BLaER1 (cell line): ENCODE measurements at regions not wholly inside any gene's neighbourhood (a gene's known extent, or its start where the extent isn't known, plus 50 kb on each side); places are given as distances from the start of the nearest gene placed in this dataset.
"Not testable (repeated sequence)": the region's sequence is repeated elsewhere in the genome, so short reads cannot be mapped to it uniquely, and the experiment has no call there.

Source experiments
- H3K27ac ChIP-seq: shearing (Covaris generic); formaldehyde crosslinking; 2 replicates; pipeline ENCODE4 v1.8.1; 2022
- H3K27me3 ChIP-seq: shearing (Covaris generic); formaldehyde crosslinking; 2 replicates; pipeline ENCODE4 v1.8.1; 2022
- H3K36me3 ChIP-seq: shearing (Covaris generic); formaldehyde crosslinking; 2 replicates; pipeline ENCODE4 v1.8.1; 2022
- H3K4me1 ChIP-seq: shearing (Covaris generic); formaldehyde crosslinking; 2 replicates; pipeline ENCODE4 v1.8.1; 2022
- H3K4me2 ChIP-seq: shearing (Covaris generic); formaldehyde crosslinking; 2 replicates; pipeline ENCODE4 v1.8.1; 2022
- H3K4me3 ChIP-seq: shearing (Covaris generic); formaldehyde crosslinking; 2 replicates; pipeline ENCODE4 v1.8.1; 2022
- H3K9ac ChIP-seq: shearing (Covaris generic); formaldehyde crosslinking; 2 replicates; pipeline ENCODE4 v1.8.1; 2022
- H3K9me3 ChIP-seq: shearing (Covaris generic); formaldehyde crosslinking; 2 replicates; pipeline ENCODE4 v1.8.1; 2022
- H4K20me1 ChIP-seq: shearing (Covaris generic); formaldehyde crosslinking; 2 replicates; pipeline ENCODE4 v1.8.1; 2022
- Cebpa-rat ChIP-seq: shearing (Covaris generic); IDR thresholded peaks from 2 replicates; pipeline ENCODE4 v1.8.1; 2022

DNA sequence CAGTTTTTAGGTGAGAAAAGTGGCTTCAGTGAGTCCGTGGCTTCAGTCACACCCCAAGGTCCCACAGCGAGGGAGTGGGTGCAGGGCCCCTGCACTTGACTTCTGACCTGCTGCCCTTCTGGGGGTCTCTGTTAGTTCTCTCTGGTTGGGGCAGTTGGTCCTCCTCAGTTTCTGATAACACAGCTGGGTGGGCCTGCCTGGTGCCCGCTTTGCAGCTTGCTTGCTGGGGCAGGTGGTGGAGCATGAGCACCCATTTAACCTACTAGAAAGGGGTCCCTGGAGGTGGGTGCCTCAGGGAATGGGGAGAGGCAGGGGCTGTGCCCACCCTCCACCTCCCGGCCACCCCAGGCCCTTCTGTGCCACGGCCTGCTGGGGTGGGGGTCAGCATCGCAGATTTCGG lies 83.2 kb downstream of the ASB1 start:
- Histone ChIP-seq H3K4me2 (no peak overlapping the region), H3K27me3 (no peaks in the 10 kb centered on the region)

DNA sequence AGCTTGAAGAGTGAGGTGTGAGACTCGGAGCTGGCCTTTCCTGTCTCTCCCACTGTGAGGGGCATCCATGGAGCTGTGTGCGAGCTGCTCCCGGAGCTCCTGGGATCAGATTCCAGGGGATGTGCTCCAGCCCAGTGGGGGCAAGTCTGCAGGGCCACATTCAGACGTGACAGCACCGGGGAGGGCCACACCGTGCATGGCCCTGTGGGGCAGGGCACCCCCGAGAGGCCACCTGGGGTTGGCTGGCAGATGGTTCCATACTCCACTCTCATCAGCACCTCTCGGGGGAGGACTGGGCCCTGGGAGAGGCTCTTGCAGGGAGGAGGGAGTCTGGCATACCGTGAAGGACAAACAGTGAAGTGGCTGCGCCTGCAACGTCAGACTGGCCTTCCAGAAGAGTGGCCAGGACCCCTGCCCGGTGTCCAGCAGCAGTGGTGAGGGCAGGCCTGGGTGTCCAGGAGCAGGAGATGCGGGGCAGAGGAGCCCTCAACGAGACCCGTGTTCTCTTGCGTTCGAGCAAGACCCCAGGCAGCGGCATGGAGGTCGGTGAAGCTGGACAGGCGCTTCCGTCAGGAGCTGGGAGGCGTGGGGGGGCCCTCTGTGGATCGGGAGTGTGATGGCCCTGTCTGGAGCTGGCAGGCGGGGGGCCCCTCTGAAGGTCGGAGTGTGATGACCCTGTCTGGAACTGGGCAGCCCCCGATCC lies 84.3 kb downstream of the ASB1 start:
- no peak for TF ChIP-seq Cebpa-rat
- Histone ChIP-seq H3K27ac (no peak overlapping the region; the same call in 1 of the 2 replicates), H3K4me1 (peaks cover 55% of the 10 kb centered on the region), H3K36me3 (no peaks in the 10 kb centered on the region), H3K4me3 (no peak overlapping the region), H3K9ac (no peak overlapping the region), H3K4me2 (no peak overlapping the region), H4K20me1 (no peaks in the 10 kb centered on the region), H3K27me3 (no peaks in the 10 kb centered on the region), H3K9me3 (peaks cover 19% of the 10 kb centered on the region; the same call in 1 of the 2 replicates)

More for the DNA sequence above, 83.2 kb downstream of the ASB1 start:
- Histone ChIP-seq H4K20me1 (no peaks in the 10 kb centered on the region), H3K9me3 (peaks cover 12% of the 10 kb centered on the region; the same call in 1 of the 2 replicates), H3K4me1 (peaks cover 60% of the 10 kb centered on the region), H3K9ac (no peak overlapping the region), H3K4me3 (no peak overlapping the region), H3K36me3 (no peaks in the 10 kb centered on the region), H3K27ac (no peak overlapping the region)
- no peak for TF ChIP-seq Cebpa-rat

DNA sequence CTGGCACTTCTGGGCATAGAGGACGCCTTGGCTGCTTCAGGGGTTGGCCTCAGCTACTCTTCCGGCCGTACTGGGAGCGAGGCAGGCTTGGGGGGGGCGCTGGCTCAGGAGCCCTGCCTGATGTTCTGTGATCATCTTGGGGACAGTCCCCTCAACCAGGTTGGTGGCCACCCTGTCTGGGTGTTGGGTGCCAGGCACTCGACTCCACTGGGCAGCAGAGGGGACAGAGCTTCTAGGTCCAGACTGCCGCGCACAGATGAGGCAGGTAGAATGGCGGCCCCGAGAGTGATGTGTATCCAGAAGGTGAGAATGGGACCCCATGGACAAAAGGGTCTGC lies 84.9 kb downstream of the ASB1 start:
- no peaks in the 10 kb centered on the region for H3K36me3 ChIP-seq
- H3K4me3 ChIP-seq: no peak overlapping the region
- no peak overlapping the region for H3K9ac ChIP-seq
- H3K4me1 ChIP-seq: peaks cover 55% of the 10 kb centered on the region
- H3K27ac ChIP-seq: no peak overlapping the region; the same call in 1 of the 2 replicates
- H3K27me3 ChIP-seq: no peaks in the 10 kb centered on the region
- TF ChIP-seq Cebpa-rat: no peak
- no peak overlapping the region for H3K4me2 ChIP-seq
- H3K9me3 ChIP-seq: peaks cover 24% of the 10 kb centered on the region
- no peaks in the 10 kb centered on the region for H4K20me1 ChIP-seq

DNA sequence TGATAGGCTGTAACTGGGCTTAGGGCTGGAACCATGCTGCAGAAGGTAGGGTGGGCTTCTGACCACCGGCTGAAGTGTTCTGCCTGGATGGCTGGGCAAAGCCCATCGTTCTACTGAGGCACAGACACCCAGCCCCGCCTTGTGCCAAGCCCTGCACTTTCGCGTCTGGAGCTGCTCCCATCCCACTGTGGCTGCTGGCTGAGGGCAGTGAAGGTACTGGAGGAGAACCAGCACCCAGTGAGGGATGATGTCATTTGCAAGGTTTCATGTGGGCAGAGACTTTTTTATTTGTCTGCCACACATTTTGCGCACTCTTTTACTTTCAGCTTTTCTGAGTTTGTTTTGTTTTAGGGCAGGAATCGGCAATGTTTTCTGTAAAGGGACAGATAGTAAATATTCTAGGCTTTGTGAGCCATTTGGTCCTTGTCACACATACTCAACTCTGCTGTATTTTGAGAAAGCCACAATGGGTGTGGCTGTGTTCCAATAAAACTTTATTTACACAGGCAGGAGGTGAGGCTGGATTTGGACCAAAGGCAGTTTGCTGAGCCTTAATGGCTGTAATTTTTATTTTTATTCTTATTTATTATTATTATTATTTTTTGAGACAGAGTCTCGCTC lies 85.6 kb downstream of the ASB1 start:
- Histone ChIP-seq H3K9me3 (peaks cover 32% of the 10 kb centered on the region), H3K4me2 (no peak overlapping the region), H3K4me1 (peaks cover 53% of the 10 kb centered on the region), H3K36me3 (no peaks in the 10 kb centered on the region), H3K27ac (no peak overlapping the region), H3K9ac (no peak overlapping the region), H3K27me3 (no peaks in the 10 kb centered on the region), H3K4me3 (no peak overlapping the region), H4K20me1 (no peaks in the 10 kb centered on the region)
- TF ChIP-seq Cebpa-rat: no peak

DNA sequence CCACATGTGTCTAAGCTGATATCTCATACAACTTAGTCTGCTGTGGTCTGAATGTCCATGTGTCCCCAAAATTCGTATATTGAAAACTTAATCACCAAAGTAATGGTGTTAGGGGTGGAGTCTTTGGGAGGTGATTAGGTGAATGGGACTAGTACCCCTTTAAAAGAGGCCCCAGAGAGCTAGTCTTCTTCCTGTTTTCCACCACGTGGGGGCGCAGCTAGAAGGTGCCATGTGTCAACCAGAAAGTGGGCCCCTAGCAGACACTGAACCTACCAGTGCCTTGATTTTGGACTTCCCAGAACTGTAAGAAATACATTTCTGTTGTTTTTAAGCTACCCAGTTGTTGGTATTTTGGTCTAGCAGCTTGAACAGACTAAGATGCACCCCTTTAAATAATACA lies 86.6 kb downstream of the ASB1 start:
- Histone ChIP-seq H3K27ac (no peak overlapping the region), H3K4me2 (no peak overlapping the region), H3K4me1 (peaks cover 43% of the 10 kb centered on the region), H3K9me3 (peaks cover 40% of the 10 kb centered on the region), H3K4me3 (no peak overlapping the region), H3K27me3 (no peaks in the 10 kb centered on the region), H3K36me3 (peaks cover 6% of the 10 kb centered on the region; the same call in 1 of the 2 replicates), H4K20me1 (no peaks in the 10 kb centered on the region), H3K9ac (no peak overlapping the region)
- no peak for TF ChIP-seq Cebpa-rat

DNA sequence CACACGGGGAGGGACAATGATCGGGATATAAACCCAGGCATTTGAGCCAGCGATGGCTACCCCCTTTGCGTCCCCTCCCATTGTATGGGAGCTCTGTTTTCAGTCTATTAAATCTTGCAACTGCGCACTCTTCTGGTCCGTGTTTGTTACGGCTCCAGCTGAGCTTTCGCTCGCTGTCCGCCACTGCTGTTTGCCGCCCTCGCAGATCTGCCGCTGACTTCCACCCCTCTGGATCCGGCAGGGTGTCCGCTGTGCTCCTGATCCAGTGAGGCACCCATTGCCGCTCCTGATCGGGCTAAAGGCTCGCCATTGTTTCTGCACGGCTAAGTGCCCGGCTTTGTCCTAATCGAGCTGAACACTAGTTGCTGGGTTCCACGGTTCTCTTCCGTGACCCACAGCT lies 87.3 kb downstream of the ASB1 start:
- H3K27ac ChIP-seq, H3K4me3 ChIP-seq, H3K4me2 ChIP-seq, H3K36me3 ChIP-seq, H4K20me1 ChIP-seq, H3K27me3 ChIP-seq, H3K9ac ChIP-seq: not testable (repeated sequence)
- H3K9me3 ChIP-seq: peaks cover 47% of the 10 kb centered on the region
- H3K4me1 ChIP-seq: peaks cover 37% of the 10 kb centered on the region

DNA sequence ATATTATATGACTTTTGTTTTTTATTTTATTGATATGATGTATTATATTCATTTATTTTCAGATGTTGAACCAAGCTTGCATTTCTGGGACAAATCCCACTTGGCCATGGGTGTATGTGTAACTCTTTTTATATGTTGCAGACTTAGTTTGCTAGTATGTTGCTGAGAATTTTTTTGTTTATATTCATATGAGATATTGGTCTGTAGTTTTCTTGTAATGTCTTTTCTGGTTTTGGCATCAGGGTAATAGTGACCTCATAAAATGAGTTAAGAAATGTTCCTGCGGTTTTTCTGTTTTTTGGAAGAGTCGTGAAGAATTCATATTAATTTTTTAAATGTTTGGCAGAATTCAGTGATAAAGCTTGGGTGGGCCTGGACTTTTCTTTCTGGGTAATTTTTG lies 88.7 kb downstream of the ASB1 start:
- Histone ChIP-seq H3K9ac (no peak overlapping the region), H3K4me1 (peaks cover 24% of the 10 kb centered on the region), H3K27me3 (no peaks in the 10 kb centered on the region), H3K4me2 (0 out of 2 replicates have a peak overlapping the region, but pooled peaks have one; percentile 51), H4K20me1 (no peaks in the 10 kb centered on the region), H3K27ac (no peak overlapping the region), H3K4me3 (no peak overlapping the region), H3K36me3 (peaks cover 6% of the 10 kb centered on the region; the same call in 1 of the 2 replicates), H3K9me3 (peaks cover 59% of the 10 kb centered on the region)
- no peak for TF ChIP-seq Cebpa-rat

DNA sequence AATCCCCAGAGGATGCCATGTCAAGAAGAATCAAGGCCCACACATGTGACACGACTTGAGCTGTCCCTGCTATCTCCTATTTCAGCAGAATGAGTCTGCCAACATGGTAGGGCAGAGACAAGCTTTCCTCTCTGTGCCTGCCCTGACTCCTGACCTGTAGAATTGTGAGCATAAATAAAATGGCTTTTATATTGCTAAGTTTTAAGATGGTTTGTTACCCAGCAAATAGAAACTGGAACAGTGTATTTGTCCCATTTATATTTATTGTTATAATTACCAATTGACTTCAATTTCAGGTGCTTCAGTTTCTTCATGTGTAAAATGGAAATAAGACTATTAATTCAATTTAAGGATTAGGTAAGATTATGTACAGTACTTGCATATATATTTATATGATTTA lies 90.5 kb downstream of the ASB1 start:
- TF ChIP-seq Cebpa-rat: no peak
- Histone ChIP-seq H3K9ac (no peak overlapping the region), H3K36me3 (peaks cover 6% of the 10 kb centered on the region; the same call in 1 of the 2 replicates), H4K20me1 (no peaks in the 10 kb centered on the region), H3K27me3 (no peaks in the 10 kb centered on the region), H3K9me3 (peaks cover 72% of the 10 kb centered on the region), H3K4me2 (no peak overlapping the region), H3K4me3 (peak overlapping the region; percentile 41), H3K27ac (no peak overlapping the region), H3K4me1 (peaks cover 27% of the 10 kb centered on the region)

DNA sequence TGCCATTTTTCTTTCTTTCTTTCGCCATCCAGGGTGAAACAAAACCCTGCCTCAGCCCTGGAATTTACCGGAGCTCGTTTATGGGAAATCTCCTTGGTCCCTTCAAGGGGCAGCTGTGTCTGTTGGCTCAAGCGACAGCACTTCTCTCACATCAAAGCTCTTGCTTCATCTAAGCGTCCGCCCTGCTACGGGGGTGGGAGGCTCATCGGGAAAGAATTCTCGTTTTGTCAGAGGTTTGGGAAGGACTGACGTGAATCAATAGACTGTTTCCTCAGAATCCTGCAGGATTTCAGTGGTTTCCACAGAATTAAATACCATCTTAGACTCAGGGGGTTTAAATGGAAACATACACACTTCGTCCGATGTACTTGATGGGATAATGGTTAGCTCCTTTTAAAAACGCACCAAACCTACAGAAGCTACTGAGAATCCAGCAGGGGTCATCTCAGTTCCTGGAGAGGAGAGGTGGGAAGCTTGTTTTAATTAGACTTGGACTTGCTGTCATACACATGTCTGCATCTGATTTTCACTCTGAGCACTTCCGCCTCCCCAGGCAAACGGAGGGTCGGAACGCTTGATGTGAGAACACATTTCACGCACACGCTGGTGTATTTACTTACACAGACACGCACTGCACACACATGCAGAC lies 91.6 kb downstream of the ASB1 start:
- no peak overlapping the region for H3K9ac ChIP-seq
- peaks cover 70% of the 10 kb centered on the region for H3K9me3 ChIP-seq
- H3K27ac ChIP-seq: no peak overlapping the region
- H3K4me3 ChIP-seq: 0 out of 2 replicates have a peak overlapping the region, but pooled peaks have one; percentile 6
- H3K27me3 ChIP-seq: no peaks in the 10 kb centered on the region
- peaks cover 38% of the 10 kb centered on the region for H3K4me1 ChIP-seq
- no peak overlapping the region for H3K4me2 ChIP-seq
- peaks cover 6% of the 10 kb centered on the region; the same call in 1 of the 2 replicates for H3K36me3 ChIP-seq
- no peak for TF ChIP-seq Cebpa-rat
- H4K20me1 ChIP-seq: no peaks in the 10 kb centered on the region

DNA sequence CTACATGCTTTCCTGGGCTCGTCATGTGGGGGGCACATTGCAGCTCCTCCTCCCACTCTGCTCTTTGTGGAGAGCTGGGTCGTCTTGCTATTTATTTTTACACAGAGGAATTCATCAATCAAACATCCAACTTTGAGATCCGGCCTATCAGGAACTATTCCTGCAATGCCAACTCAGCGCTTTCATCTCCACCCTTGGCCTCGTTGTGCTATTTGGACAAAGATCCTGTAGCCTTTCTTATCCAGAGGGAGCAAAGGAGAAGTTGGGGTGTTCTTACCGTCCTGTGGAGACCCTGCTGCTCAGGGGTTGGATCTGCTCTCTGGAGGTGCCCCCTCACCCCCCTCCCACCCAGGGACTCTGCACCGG lies 92.1 kb downstream of the ASB1 start:
- Histone ChIP-seq H3K4me1 (peaks cover 43% of the 10 kb centered on the region), H3K4me3 (no peak overlapping the region), H3K27ac (no peak overlapping the region), H3K9ac (no peak overlapping the region), H4K20me1 (no peaks in the 10 kb centered on the region), H3K9me3 (peaks cover 65% of the 10 kb centered on the region), H3K36me3 (peaks cover 6% of the 10 kb centered on the region; the same call in 1 of the 2 replicates), H3K27me3 (no peaks in the 10 kb centered on the region), H3K4me2 (no peak overlapping the region)
- TF ChIP-seq Cebpa-rat: no peak
